Germinal center (tissue), 1 donor: ENCODE measurements at regions not wholly inside any gene's neighbourhood (a gene's known extent, or its start where the extent isn't known, plus 50 kb on each side); places are given as distances from the start of the nearest gene placed in this dataset.
A peak's percentile ranks its signal among the peaks of the same experiment; 100 is the strongest.

ENCODE experiments used
- DNase-seq: peaks from one replicate; pipeline ENCODE4 v3.0.0; 2012; ENCODE audit warnings: mixed read lengths, low spot score

DNA sequence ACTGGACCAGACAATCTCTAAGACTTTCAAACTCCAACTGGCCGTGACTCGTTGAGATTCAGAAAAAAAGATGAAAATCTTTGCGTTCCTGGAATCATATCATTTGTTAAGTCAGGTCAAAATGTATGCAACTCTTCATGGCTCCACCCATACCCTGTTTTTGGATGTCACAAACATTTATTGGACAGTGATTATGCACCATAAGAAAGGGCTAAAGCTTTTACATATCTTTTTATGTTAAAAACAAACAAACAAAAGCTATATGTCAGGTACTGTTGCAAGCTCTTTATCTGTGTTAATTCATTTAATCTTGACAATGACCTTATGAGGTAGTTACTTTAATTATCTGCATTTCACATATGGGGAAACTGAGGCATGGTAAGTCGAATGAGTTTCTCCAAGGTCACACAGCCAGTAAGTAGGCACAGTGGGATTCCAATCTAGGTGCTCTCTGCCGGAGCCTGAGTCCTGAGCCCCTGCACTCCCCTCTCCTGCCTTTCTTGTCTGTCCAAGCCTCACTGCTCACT, 145.7 kb upstream of the MYCN start:
- DNase-seq = no peak

DNA sequence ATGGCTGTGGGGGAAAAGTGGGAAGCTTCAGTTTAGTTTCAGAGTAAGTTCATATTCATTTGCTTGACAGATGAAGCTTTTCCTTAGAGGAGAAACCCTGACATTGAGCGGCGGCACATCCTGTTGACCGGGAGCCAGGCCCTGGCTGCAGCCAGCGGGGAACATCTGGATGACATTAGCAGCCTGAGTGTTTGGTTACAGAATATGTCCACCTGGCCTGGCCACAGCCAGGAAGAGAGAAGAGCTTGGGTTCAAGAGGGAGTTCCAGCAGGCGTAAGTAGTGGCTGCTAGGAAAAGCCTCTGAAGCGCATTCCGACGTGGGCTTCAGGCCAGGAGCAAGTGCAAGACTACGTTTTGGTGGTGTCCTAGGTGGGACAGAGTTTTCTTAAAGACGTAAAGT, 144.9 kb upstream of the MYCN start:
- no peak for DNase-seq

DNA sequence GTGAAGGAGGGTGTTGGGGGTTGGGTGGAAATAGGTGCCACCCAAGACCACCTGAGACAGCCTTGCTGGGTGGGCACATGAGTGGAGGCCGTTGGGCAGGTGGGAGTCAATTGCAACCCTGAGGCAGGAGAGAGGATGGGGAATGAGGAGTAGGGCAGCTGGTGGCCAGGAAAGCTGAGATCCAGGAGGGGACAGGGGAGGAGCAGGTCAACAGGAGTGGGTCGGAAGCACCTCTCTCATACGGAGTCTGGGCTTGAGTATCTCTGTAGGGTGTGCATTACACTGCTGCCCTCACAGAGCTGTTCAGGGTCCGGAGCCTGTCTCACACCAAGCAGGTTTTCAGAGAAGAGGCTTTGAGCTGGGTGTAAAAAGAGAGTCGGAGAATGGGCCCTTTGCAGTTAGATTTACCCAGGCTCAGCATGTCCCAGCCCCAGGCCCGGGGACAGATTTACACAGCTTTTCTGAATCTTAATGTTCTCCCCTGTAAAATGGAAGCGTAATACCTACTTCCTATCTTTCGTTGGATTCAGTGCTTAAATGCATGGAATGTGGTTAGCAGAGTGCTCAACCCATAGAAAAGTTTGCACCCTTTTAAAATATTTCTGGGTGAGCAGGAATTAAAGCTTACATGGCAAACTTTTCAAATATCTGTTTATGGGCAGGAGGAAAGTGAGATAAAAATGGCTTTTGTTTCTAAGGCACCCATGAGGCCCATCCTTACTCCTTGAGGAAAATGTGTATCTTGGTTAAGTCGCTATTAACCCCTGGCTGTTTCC, 144.0 kb upstream of the MYCN start:
- no peak for DNase-seq

DNA sequence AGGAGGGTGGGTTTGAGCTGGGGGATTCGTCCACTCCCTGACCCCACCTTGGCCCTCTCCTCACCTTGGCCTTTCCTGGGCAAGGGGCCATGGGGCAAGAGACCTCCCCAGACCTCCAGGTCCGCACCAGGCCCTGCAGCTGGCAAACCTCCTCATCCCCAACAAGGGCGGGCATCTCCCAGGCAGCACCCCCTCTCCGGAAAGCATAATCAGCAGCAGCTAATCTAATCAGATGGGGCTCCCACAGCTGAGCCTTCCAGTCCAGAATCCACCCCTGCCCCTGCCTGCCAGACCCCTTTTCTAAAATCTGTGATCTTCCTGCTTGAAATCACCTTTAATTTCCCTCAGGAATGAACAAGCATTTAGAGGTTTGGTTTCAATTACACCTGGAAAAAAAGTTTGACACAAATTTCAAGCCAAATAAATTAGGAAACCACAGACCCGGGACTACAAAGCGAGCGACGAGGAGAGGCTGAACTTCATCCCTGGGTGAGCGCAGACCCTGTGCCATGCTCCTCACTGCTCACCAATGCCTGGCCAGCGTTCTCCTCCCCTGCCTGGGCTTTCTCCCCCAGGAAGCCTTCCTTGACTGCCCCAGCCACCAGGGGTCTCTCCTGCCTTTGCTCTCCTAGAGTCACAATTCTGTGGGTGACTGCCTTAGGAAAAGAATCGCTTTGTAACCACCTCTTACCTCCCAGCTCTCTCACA, 143.0 kb upstream of the MYCN start:
- no peak for DNase-seq

DNA sequence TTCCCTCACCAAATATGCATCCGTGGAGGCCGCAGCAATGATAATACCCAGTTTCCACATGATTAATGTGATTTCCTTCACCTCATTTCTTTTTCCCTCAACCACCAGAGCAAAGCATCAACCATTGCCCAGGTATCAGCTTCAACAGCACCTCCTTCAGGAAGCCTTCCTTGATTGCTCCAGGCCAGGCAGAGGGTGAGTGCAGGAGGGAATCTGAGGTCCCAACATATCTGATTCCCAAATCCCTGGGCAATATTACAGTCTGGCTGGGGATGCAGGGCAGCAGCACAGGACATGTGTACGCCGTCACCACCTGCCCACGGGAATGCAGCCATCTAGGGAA, 142.4 kb upstream of the MYCN start:
- no peak for DNase-seq

DNA sequence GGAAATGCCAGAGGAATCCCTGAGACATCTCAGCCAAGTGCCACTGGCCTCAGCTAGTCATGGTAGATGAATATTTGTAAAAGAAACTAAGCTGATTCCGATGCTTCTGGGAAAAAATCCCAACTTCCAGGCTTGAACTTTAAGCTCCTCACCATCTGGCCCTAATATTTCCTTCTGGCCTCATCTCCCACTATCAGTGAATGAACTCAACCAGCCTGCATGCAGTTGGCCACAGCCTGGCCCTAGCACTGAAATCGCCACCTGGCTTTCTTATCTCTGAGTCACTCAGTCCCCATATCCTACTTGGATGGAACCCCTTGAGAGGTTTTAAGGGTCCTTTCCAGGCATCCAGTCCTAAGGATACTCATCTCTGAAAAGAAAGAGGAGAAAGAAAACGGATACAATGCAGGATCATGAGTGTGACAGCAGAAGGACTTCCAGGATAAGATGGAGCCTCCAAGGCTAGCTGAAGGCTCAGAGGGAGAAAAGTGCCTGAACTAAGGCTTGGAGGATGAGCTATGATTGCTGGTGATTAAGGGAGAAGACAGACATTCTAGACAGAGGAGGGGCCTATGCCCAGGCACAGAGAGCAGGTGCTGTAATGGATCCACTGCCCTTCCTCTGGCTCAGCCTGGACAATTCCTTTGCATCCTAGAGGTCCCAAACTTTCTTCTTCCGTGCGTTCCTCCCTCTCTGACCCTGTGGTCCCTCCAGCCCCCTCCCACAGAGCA, 141.5 kb upstream of the MYCN start:
- no peak for DNase-seq

DNA sequence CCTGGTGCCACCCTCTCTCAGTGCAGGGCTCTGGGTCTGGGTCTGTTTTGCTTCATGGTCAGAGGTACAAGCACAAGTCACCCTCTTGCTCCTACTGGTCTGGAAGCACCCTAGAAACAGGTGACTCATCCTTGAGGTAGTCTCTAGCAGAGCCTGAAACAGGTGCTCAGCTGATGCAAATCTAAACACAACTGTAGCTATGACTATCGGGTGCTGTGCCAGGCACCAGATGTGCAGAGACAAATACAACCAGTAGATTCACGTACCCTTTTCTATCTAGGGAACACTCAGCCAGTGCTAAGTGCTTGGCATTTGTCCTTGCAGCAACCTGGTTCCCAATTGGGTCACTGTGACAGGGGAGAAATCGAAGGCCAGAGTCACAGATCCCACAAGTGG, 140.9 kb upstream of the MYCN start:
- DNase-seq = peak; percentile 23

DNA sequence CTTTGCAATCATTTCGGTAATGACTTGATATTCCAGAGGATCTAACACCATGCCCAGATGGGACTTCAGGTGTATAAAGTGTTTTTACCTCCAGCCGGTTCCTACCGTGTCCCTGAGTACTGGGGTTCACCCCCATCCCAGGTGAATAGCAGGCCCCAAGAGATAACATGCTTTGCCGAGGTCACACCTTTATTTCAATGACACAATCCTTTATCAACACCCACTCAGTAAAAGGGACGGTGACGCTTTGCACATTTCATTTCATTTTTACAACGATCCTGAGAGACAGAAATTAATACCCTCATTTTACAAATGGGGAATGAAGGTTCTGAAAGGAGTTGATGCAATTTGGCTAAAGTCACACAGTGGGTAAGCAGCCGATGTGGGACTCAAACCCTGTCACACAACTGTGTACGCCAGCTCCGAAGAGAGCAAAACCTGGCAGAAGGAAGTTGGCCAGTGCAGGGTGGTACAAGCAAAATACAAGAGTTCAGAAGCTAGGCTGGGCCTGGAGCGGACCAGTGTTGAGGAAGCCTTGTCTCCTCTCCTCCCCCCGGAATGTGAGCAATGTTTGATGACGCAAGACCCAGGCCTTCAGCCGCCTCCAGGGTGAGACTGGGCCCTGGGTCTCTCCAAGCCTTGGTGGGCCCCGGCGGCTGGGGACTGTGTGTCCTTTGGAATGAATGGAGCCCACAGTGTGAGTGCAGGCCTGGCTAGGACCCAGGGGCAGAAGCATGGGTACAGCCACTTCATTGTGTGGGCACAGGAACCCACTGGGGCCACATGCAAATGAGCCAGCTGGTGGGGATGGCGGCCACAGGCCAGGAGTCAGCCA, 139.6 kb upstream of the MYCN start:
- no peak for DNase-seq

DNA sequence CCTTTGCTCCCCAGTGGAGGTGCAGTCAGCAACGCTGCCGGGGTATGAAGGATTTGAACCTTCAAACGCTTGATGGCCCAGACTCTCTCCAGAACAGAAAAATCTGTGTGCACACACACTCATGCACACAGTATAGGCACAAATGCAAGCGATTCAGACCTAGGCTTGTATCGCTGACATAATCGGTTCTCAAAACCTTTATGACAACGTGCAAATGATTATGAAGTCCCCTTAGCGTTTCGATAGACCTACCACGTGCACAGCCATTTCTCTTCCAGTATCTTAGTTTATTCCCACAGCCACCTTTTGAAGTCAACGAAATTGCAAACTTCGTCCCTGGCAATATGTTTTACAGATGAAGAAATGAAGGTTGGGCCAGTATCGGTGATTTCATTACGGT, 138.9 kb upstream of the MYCN start:
- DNase-seq = no peak

DNA sequence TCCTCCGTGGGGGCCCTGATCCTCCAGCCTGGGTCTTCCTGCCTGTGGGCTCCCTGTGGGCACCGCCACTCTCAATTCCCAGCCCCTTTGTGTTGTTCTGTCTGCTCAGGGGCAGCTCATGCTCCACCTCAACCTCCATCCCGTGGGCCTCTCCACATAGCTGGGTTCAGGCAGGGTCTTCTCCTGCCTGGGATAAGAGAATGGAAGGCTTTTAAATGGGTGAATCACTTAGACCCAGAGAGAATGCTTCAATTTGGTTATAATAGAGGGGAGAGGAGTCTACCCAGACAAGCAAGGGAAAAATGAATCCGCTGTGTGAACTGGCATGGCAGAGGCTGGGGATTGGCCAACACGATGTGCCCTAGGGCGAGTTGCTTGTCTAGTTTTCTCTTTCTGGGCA, 138.4 kb upstream of the MYCN start:
- no peak for DNase-seq

DNA sequence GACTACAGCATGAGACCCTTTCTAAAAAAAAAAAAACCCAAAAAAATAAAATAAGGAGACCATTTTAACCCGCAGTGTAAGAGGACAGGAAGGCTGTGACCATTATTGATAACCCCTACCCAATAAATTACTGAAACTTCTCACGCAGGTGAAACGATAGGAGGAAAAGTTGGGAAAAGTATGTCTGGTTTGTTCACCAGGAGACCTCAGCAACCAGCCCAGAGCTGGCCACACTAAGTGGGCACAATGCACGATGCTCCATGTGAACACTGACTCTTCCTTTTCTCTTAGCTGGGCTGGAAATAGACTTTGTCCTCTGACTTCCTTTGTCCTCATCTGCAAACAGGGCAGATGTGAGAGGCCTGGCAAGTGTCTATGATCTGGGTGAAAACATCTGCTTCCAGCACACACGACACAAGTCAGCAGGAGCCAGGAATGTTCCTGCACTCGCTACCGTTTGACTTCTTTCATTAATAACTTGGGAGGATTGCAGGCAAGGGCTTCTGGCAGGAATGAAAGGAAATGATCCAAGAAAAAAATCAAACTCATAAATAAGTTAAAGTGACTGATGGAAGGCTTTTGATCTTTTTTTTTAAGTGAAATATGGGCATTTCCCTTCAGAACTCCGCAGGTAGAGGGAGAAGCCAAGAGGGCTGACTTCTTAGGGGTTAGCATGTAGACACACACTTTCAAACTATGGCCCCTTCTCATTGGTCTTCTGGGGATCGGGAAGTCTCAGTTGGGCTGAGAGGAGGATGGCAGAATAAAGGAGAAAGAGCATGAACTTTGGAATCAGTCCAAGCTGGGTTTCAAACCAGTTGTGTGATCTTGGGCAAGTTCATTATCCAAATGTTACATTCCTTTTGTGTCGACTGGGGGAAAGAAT, 137.4 kb upstream of the MYCN start:
- no peak for DNase-seq

DNA sequence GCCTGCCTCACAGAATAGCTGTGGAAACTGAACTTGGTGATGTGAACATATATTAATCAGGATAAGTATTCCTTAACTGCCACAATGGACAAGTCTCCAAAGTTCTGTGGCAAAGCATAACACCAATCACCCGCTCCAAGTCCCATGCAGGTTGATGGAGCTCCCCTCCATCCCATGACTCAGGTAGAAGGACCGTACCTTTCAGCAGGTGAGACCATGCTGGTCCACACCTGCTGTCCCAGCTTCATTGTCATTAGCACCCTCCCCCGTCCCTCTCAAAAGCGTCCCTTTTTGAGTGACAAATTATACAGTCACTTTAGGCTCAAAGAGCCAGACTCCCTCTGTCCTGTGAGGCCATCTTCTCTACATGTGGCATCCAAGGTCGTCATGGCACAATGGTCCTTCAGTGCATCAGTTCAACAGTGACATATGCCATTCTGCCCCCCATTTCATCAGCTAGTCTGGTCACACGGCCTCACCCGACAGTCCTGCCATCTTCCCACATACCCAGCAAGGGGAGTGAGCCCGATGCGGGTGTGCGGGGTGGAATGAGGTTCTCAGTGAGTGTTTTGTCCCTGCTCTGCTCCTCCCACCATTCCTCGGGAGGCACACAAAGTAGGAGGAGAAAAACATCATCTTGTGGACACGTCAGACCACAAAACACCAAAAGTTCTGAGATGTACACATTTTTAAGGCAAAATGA, 136.7 kb upstream of the MYCN start:
- no peak for DNase-seq

DNA sequence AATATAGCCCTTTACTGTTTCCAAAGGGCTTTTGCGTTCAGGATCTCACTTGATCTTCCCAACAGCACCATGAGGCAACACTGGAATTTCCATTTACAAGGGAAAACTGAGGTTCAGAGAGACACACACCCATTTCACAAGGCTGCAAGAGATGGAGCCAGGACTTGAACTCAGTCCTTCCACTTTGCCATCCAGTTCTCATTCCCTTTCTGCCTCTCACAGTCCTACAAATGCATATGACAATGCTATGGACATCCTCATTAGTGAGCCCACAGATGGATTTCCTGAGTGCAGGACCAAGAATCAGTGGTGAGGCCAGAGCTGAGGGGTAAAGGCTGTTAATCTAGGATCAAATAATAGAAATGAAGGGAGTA, 136.1 kb upstream of the MYCN start:
- DNase-seq = no peak

DNA sequence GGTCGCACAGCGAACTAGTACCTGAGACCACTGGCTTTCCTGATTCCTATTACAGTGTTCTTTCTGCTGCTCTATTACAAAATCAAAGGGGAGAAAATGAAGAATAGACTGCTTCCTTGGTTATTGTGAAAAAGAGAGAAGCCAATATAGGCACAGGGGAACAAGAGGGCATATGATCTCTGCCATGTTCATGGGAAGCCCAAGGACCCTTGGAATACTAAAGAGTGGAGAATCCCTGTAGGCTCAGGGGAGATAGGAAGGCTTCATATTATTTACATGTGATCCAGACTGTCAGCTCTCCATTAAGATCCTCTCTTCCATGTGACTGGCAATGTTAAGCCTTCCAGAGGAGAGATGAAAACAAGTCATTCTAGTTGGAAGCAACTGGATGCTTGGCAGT, 135.7 kb upstream of the MYCN start:
- DNase-seq = no peak

DNA sequence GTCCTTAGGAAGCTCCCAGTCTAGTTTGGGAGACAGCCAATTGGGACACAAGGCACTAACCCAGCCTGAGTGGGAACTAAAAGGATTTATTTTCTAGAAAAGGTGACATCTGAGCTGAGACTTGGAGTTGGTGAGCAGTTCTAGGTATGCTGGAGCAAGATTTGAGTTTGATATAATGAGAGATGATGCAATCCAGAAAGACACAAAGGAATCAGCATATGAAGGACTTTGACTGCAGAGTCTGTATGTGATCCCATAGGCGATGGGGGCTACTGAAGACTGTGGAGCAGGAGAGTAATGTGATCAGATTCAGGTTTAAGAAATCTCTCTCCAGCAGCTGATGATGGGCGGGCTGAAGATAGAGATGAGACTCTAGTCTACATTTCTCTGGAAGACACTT, 135.1 kb upstream of the MYCN start:
- DNase-seq = no peak

DNA sequence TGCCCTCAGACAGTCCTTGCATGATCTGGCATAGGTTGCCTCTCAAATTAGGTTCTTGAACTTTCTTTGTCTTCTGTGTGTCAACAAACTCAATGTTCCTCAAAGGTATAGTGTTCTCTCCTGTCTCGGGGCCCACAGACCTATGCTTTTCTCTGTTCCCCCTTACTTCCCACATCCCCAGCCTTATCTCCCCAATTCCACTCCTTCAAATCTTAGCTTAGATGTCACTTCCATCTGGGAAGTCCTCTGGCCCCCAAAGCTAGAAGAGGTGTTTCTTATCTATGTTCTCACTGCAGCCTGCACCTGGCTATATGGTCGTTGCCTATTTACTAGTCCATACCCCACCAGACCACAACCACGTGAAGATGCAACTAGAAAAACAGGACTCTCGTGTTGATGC, 134.6 kb upstream of the MYCN start:
- no peak for DNase-seq

DNA sequence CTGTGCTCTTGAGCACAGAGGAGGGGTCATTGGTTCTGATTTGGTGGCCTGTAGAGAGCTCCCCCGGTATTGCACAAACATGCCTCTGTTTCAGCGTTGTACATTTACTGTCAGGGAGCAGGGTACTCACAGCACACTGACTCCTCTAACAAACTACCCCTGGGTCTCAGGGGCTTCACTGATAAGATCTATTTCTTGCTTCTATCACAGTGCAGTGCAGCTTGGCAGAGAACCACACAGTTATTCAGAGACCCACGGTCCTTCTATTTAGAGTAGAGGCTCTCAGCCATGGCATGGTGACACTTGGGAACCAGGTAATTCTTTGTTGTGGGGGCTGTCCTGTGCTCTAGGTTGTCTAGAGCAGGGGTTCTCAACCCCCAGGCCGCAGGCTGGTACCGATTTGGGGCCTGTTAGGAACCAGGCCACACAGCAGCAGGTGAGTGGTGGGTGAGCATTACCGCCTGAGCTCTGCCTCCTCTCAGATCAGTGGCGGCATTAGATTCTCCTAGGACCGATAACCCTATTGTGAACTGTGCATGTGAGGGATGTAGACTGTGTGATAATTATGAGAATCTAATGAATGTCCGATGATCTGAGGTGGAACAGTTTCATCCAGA, 133.4 kb upstream of the MYCN start:
- no peak for DNase-seq

DNA sequence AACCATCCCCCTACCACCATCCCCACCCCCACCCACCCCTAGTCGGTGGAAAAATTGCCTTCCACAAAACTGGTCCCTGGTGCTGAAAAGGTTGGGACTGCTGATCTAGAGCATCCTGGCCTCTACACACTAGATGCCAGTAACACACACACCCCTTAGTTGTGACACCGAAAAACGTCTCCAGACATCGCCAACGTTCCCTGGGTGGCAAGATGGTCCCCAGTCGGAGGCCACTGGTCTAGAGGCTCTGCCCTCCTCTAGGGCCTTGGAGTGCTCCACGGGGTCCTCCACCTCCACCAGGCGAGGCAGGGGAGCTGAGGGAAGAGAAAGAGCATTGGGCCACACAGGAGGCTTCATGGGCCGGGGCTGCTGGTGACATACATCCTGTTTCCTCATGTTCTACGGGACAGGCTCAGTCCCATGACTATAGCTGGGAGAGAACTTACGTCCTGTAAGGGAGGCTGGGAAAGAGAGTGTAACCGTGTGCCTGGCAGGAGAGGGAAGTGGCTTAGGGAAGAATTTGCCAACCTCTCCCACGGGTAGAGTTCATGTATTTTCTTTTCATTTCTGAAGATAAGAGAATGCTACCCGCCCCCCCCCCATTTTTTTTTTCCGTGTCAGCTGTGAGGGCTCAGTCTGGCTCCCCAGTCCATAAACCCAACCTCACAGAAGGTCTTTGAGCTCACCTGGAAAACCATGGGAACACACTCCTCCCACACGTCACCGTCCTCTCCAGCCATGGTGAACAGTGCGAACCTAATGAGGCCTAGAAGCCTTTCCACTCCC, 132.7 kb upstream of the MYCN start:
- DNase-seq = no peak

DNA sequence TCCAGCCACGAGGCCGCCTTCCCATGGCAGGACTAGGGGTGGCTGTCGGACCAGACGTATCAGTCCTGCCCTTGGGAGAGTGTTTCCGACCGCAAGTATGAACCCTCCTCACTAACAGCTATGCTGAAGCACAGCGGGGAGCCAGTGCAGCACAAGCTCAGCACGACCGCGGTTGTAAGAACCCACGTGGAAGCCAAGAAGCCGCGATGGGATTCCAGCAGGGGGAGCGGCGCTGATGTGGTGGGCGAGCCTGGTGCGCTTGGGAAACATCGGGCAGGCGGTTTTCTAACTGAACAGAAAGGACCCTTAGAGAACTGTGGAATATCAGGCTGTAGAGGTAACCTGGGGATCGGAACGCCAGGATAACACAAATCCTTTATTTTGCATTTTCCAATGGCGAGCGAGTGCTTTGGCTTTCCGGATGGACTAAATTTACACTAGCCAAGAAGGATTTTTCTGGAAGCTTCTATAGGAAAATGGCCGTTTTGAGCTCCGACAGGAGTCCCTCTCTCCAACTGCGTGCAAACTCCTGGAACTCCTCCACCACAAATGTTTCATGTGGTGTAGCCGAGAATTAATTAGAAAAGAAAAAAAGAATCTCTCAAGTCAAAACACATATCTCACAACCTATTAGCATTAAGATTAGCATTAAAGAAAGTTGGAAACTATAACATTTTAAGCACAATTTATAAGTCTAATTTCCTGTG, 132.0 kb upstream of the MYCN start:
- DNase-seq = no peak
